GM12873 (cell line): ENCODE measurements at regions not wholly inside any gene's neighbourhood (a gene's known extent, or its start where the extent isn't known, plus 50 kb on each side); places are given as distances from the start of the nearest gene placed in this dataset.

Experiments used
- TF ChIP-seq, protein P1 (sequence below): IDR thresholded peaks from 2 replicates; pipeline ENCODE4 v1.5.1; 2012; ENCODE audit warnings: low read depth, mild to moderate bottlenecking, moderate library complexity, low read length, control low read depth; ENCODE audit not compliant: insufficient read depth; ENCODE audit errors: missing control alignments

GRCh38 chr1:106798991-106799390 lies 257.5 kb upstream of the PRMT6 start:
- TF ChIP-seq, protein P1, sequence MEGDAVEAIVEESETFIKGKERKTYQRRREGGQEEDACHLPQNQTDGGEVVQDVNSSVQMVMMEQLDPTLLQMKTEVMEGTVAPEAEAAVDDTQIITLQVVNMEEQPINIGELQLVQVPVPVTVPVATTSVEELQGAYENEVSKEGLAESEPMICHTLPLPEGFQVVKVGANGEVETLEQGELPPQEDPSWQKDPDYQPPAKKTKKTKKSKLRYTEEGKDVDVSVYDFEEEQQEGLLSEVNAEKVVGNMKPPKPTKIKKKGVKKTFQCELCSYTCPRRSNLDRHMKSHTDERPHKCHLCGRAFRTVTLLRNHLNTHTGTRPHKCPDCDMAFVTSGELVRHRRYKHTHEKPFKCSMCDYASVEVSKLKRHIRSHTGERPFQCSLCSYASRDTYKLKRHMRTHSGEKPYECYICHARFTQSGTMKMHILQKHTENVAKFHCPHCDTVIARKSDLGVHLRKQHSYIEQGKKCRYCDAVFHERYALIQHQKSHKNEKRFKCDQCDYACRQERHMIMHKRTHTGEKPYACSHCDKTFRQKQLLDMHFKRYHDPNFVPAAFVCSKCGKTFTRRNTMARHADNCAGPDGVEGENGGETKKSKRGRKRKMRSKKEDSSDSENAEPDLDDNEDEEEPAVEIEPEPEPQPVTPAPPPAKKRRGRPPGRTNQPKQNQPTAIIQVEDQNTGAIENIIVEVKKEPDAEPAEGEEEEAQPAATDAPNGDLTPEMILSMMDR, result no peak

DNA sequence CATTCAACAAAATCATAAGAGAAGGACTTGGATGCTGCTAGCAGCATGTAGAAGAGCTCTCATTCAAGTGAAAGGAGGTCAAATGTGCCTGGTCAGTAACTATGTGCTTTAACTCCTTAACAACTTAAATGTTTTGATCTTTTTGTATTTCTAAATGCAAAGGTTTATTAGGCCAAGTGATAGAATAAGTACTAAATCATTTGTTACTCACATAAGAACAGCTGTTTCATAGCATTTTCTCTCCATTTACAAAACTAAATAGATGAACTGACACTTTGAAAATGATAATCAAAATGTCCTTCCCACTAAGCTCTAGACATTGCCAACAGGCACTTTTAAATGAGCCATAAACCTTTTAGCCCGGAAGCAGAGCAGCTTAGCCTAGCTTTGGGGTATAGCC lies 254.3 kb upstream of the PRMT6 start:
- TF ChIP-seq, protein P1, result no peak

- TF ChIP-seq, protein P1, result no peak
Observed at GRCh38 chr1:106814418-106814817, 242.1 kb upstream of the PRMT6 start.

DNA sequence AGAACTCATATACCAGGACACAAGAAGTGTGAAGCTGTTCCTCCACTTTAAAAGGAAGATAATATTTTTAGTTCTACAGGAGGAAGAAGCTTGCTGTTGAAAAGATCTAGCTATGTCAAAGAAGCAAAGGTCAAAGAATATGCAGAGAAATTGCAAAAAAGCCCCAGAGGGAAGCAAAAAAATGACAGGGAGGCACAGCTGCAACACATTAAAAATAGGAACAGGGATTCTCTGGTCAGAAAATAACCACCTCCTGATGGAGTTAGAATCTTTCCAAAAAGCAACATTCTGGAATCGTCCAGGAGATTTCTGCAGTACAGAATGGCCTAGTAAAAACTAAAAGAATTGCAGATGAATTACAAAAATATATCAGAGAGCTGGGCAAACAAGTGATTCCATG lies 238.9 kb upstream of the PRMT6 start:
- TF ChIP-seq, protein P1, result no peak

DNA sequence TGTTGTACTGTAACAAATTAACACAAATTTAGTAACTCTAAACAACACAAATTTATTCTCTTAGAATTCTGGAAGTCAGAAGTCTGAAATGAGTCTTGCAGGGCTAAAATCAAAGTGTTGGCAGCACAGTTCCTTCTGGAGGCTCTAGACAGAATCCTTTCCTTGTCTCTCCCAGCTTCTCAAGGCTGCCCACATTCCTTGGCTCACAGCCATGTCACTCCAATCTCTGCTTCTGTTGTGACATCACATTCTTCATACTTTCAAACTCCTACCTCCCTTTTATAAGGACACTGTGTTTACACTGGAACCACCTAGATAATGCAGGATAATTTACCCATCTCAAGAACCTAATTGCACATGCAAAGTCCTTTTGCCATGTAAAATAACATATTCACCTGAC lies 225.0 kb upstream of the PRMT6 start:
- TF ChIP-seq, protein P1, result no peak

DNA sequence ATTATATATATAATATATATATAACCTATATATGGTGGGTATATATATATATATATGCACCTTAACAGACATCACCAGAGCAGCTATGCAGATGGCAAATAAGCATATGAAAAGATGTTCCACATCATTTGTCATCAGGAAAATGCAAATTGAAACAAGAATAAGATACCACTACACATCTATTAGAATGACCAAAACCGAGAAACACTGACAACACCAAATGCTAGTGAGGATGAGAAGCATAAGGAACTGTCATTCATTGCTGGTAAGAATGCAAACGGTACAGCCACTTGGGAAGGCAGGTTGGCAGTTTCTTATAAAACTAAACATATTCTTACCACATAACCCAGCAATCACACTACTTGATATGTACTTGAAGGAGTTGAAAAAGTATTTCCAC lies 219.8 kb upstream of the PRMT6 start:
- TF ChIP-seq, protein P1, result no peak

GRCh38 chr1:106843518-106843917 lies 213.0 kb upstream of the PRMT6 start:
- TF ChIP-seq, protein P1, result no peak
